ENCODE measurements at regions not wholly inside any gene's neighbourhood (a gene's known extent, or its start where the extent isn't known, plus 50 kb on each side); places are given as distances from the start of the nearest gene placed in this dataset.
"Not testable (repeated sequence)": the region's sequence is repeated elsewhere in the genome, so short reads cannot be mapped to it uniquely, and the experiment has no call there.

DNA sequence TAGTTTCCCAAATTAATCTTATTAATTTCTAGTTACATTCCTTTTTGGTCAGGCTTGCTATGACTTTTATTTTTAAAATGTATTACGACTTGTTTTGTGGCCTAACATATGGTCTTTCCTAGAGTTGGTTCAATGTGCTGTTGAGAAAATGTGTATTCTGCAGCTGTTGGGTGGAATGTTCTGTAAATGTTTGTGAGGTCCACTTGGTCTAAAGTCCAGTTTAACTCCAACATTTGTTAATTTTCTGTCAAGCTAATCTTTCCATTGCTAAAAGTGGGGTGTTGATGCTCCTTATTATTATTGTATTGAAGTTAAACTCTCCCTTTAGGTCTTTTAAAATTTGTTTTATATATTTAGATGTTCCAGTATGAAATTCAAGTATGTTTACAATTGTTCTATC lies 1010.8 kb upstream of the EDIL3 start:
- TF ChIP-seq, protein P1, sequence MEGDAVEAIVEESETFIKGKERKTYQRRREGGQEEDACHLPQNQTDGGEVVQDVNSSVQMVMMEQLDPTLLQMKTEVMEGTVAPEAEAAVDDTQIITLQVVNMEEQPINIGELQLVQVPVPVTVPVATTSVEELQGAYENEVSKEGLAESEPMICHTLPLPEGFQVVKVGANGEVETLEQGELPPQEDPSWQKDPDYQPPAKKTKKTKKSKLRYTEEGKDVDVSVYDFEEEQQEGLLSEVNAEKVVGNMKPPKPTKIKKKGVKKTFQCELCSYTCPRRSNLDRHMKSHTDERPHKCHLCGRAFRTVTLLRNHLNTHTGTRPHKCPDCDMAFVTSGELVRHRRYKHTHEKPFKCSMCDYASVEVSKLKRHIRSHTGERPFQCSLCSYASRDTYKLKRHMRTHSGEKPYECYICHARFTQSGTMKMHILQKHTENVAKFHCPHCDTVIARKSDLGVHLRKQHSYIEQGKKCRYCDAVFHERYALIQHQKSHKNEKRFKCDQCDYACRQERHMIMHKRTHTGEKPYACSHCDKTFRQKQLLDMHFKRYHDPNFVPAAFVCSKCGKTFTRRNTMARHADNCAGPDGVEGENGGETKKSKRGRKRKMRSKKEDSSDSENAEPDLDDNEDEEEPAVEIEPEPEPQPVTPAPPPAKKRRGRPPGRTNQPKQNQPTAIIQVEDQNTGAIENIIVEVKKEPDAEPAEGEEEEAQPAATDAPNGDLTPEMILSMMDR (IDR thresholded peaks at IDR 0.05) = no peak
- no peak for TF ChIP-seq POLR2AphosphoS5 (IDR thresholded peaks at IDR 0.05)
- TF ChIP-seq POLR2A (IDR thresholded peaks at IDR 0.05) = no peak
- no peak for TF ChIP-seq EP300 (IDR thresholded peaks at IDR 0.05)
- Histone ChIP-seq H3K36me3 (no peaks in the 10 kb centered on the region), H3K4me3 (no peak overlapping the region), H3K9me3 (no peaks in the 10 kb centered on the region), H3K27ac (no peak overlapping the region), H3K27me3 (no peaks in the 10 kb centered on the region), H3K4me1 (no peaks in the 10 kb centered on the region)
- DNase-seq = no peak
- ATAC-seq (ENCODE audit: low FRiP score in 2 of 2) = no peak
- WGBS, 2 donors = 85 to 88% methylated on average over 1 of the region's 1 CpG

DNA sequence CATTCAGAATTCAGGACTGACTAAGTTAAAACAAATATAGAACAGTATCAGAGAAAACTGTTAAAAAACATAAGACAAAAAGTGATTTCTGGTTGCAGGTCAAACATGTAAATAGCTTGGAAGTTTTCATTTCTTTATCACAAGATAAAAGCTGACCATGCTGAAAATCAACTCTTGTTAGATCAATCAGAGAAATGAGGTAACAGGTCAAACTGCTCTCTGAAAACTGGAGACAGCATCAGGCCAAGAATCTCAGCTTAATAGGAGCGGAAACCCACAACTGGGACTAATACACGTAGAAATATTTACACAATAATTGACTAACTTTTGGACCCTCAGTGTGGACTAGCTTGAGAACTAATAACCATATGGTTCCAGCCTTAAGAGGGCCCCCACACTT lies 1012.8 kb upstream of the EDIL3 start:
- Histone ChIP-seq H3K27me3 (no peaks in the 10 kb centered on the region), H3K27ac (no peak overlapping the region), H3K9me3 (no peaks in the 10 kb centered on the region), H3K4me3 (no peak overlapping the region), H3K4me1 (no peaks in the 10 kb centered on the region), H3K36me3 (no peaks in the 10 kb centered on the region)
- ATAC-seq (ENCODE audit: low FRiP score in 2 of 2) = no peak
- TF ChIP-seq POLR2A (IDR thresholded peaks at IDR 0.05) = no peak
- TF ChIP-seq, protein P1 (IDR thresholded peaks at IDR 0.05) = no peak
- no peak for TF ChIP-seq EP300 (IDR thresholded peaks at IDR 0.05)
- TF ChIP-seq POLR2AphosphoS5 (IDR thresholded peaks at IDR 0.05) = no peak
- WGBS, 2 donors = 88 to 91% methylated on average over 2 of the region's 2 CpGs
- no peak for DNase-seq

- H3K4me1 ChIP-seq = no peaks in the 10 kb centered on the region
- DNase-seq (no peak), ATAC-seq (ENCODE audit: low FRiP score in 2 of 2) (no peak)
- H3K4me3 ChIP-seq = no peak overlapping the region
- H3K9me3 ChIP-seq = peaks cover 0 to 7% (median 0%) of the 10 kb centered on the region in 4 donors
- H3K36me3 ChIP-seq = no peaks in the 10 kb centered on the region
- H3K27ac ChIP-seq = no peak overlapping the region
- WGBS, 2 donors = 43 to 50% methylated on average over 1 of the region's 1 CpG
- TF ChIP-seq POLR2AphosphoS5 (IDR thresholded peaks at IDR 0.05) = no peak
- TF ChIP-seq POLR2A (IDR thresholded peaks at IDR 0.05) = no peak
- TF ChIP-seq, protein P1 (IDR thresholded peaks at IDR 0.05) = no peak
- TF ChIP-seq EP300 (IDR thresholded peaks at IDR 0.05) = no peak
- H3K27me3 ChIP-seq = no peaks in the 10 kb centered on the region
Measured at GRCh38 chr5:85428426-85428934, 1043.8 kb upstream of the EDIL3 start.

DNA sequence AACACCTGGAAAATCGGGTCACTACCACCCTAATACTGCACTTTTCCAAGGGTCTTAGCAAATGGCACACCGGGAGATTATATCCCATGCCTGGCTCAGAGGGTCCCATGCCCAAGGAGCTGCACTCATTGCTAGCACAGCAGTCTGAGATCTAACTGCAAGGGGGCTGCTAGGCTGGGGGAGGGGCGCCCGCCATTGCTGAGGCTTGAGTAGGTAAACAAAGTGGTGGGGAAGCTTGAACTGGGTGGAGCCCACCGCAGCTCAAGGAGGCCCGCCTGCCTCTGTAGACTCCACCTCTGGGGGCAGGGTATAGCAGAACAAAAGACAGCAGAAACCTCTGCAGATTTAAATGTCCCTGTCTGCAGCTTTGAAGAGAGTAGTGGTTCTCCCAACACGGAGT lies 1047.0 kb upstream of the EDIL3 start:
- H3K27ac ChIP-seq; H3K4me1 ChIP-seq; H3K4me3 ChIP-seq; H3K9me3 ChIP-seq; H3K27me3 ChIP-seq; H3K36me3 ChIP-seq; ATAC-seq (ENCODE audit: low FRiP score in 2 of 2): not testable (repeated sequence)
- peak in 1 of 2 donors; percentile 13 for DNase-seq
- 79 to 80% methylated on average over 5 to 7 of the region's 7 CpGs for WGBS, 2 donors

GRCh38 chr5:85441156-85441555 lies 1056.5 kb upstream of the EDIL3 start:
- WGBS, 2 donors = 59 to 66% methylated on average over 3 of the region's 3 CpGs
- Histone ChIP-seq H3K9me3 (no peaks in the 10 kb centered on the region), H3K4me3 (no peak overlapping the region), H3K36me3 (no peaks in the 10 kb centered on the region), H3K4me1 (no peaks in the 10 kb centered on the region), H3K27ac (no peak overlapping the region), H3K27me3 (no peaks in the 10 kb centered on the region)
- DNase-seq = no peak
- TF ChIP-seq POLR2AphosphoS5 (IDR thresholded peaks at IDR 0.05) (no peak), POLR2A (IDR thresholded peaks at IDR 0.05) (no peak), EP300 (IDR thresholded peaks at IDR 0.05) (no peak)
- TF ChIP-seq, protein P1 (IDR thresholded peaks at IDR 0.05) = no peak
- no peak for ATAC-seq (ENCODE audit: low FRiP score in 2 of 2)

Measured in upper lobe of left lung (tissue), 6 donors.